GM12892 (cell line): ENCODE measurements at regions not wholly inside any gene's neighbourhood (a gene's known extent, or its start where the extent isn't known, plus 50 kb on each side); places are given as distances from the start of the nearest gene placed in this dataset.

Experiments
- POLR2A ChIP-seq: IDR thresholded peaks from 2 replicates; pipeline ENCODE4 v1.6.1; 2011; ENCODE audit warnings: low read depth, low read length, control low read depth
- POLR2AphosphoS5 ChIP-seq: IDR thresholded peaks from 2 replicates; pipeline ENCODE4 v1.6.1; 2011; ENCODE audit warnings: low read depth, low read length, control low read depth
- TAF1 ChIP-seq: IDR thresholded peaks from 2 replicates; pipeline ENCODE4 v1.6.1; 2011; ENCODE audit warnings: low read depth, mild to moderate bottlenecking, control low read depth, low read length, borderline replicate concordance

DNA sequence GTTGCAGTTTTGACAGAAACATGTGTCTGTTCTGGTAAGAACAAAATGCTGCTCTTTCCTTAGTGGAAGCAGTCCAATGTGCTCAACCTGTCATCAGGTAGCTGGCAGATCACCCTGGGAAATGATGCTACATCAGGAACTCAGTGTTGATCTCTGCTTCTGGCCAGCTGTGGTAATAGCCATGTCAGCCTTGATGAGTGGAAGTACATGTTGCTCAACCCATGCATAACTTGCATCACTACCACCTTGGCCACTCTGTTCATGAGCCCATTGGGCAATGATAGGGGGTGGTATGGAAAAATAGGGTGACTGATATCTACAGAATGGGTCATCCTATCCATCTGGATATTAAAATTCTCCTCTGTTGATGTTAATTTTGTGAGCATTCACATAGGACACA is 411.0 kb downstream of the C12orf50 start:
- TF ChIP-seq POLR2A (no peak), POLR2AphosphoS5 (no peak), TAF1 (no peak)
